ENCODE measurements at regions not wholly inside any gene's neighbourhood (a gene's known extent, or its start where the extent isn't known, plus 50 kb on each side); places are given as distances from the start of the nearest gene placed in this dataset.

DNA sequence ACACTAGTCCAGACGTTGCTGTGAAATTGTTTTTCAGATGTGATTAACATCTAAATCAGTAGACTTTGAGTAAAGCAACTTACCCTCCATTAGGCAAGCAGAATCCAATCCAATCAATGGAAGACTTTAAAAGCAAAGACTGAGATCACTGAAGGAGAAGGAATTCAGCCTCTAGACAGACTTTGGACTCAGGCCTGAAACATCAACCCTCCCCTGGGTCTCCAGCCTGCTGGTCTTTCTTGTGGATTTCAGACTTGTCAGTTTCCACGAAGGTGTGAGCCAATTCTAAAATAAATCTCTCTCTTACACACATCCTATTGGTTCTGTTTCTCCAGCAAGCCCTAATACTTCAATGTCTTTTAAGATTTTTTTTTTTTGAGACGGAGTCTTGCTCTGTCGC is 50.0 kb upstream of the EDAR start (continued):
- TF ChIP-seq CHD7 (IDR thresholded peaks at IDR 0.05; ENCODE audit: insufficient replicate concordance, low read length) (no peak), KDM5A (IDR thresholded peaks at IDR 0.05; ENCODE audit: low read length) (no peak), TCF12 (IDR thresholded peaks at IDR 0.05; ENCODE audit: low read depth, low read length) (no peak)

Measured in H1 (cell line).